SK-N-SH (cell line): ENCODE measurements at regions not wholly inside any gene's neighbourhood (a gene's known extent, or its start where the extent isn't known, plus 50 kb on each side); places are given as distances from the start of the nearest gene placed in this dataset.

ENCODE experiments used
- CTCF ChIA-PET: fragments of 300-600, 350-600 bp; formaldehyde crosslinking; extraction: SDS; loops from one replicate; lab custom pipeline; 2021; lab: Yijun Ruan, JAX
- POLR2A ChIA-PET: fragments of 350-600 bp; sonication (Branson Sonifier 250); formaldehyde crosslinking; extraction: SDS; loops from one replicate; lab custom pipeline; 2020; ENCODE audit warnings: antibody characterized with exemption, inconsistent platforms; lab: Yijun Ruan, JAX
- DNase-seq: peaks from one replicate; pipeline ENCODE4 v3.0.0; 2012
- H2AFZ ChIP-seq: fragments of 200-600 bp; sonication (generic); 2 replicates; pipeline ENCODE4 v1.8.1; 2016; ENCODE audit warnings: antibody characterized with exemption, mild to moderate bottlenecking, low read depth
- H3F3A ChIP-seq: fragments of 200-600 bp; sonication (generic); replicated peaks from 2 replicates; pipeline ENCODE3; 2016; ENCODE audit warnings: antibody characterized with exemption, mild to moderate bottlenecking; ENCODE audit not compliant: insufficient read depth
- H3K27ac ChIP-seq, 2 experiments: fragments of 200-500 bp in 1 of 2; fragments of 200-600 bp in 1 of 2; sonication (Bioruptor generic) in 1 of 2; sonication (generic), shearing (Covaris generic) in 1 of 2; 2 replicates each; pipeline versions ENCODE4 v1.5.1 to v1.6.1; 2014 to 2016; ENCODE audit warnings: low read depth in 2 of 2, inconsistent platforms in 1 of 2, low read length in 1 of 2, mild to moderate bottlenecking in 1 of 2, mixed read lengths in 1 of 2
- H3K27me3 ChIP-seq: fragments of 200-600 bp; sonication (generic), shearing (Covaris generic); 2 replicates; pipeline ENCODE4 v1.6.1; 2016; ENCODE audit warnings: mixed run types; ENCODE audit not compliant: insufficient read depth
- H3K36me3 ChIP-seq, 2 experiments: fragments of 200-500 bp in 1 of 2; fragments of 200-600 bp in 1 of 2; sonication (Bioruptor generic) in 1 of 2; sonication (generic) in 1 of 2; replicated peaks in 1 of 2; 2 replicates each; pipeline versions ENCODE3 to v1.5.1; 2014 to 2016; ENCODE audit warnings: low read length in 1 of 2, mild to moderate bottlenecking in 1 of 2; ENCODE audit not compliant: insufficient read depth in 2 of 2, control insufficient read depth in 1 of 2
- H3K4me1 ChIP-seq, 2 experiments: fragments of 200-500 bp in 1 of 2; fragments of 200-600 bp in 1 of 2; sonication (Bioruptor generic) in 1 of 2; sonication (generic), shearing (Covaris generic) in 1 of 2; 2 replicates each; pipeline versions ENCODE4 v1.5.1 to v1.6.1; 2014 to 2016; ENCODE audit warnings: low read depth in 1 of 2, low read length in 1 of 2, mixed run types in 1 of 2; ENCODE audit not compliant: insufficient read depth in 2 of 2, control insufficient read depth in 1 of 2
- H3K4me2 ChIP-seq: fragments of 200-600 bp; sonication (generic), shearing (Covaris generic); 2 replicates; pipeline ENCODE4 v1.6.1; 2017; ENCODE audit warnings: mixed run types
- H3K4me3 ChIP-seq, 2 experiments: fragments of 200-500 bp in 1 of 2; fragments of 200-600 bp in 1 of 2; sonication (Bioruptor generic) in 1 of 2; sonication (generic), shearing (Covaris generic) in 1 of 2; 2 replicates each; pipeline versions ENCODE4 v1.5.1 to v1.8.1; 2014 to 2016; ENCODE audit warnings: low read depth in 2 of 2, inconsistent platforms in 1 of 2, low read length in 1 of 2, mild to moderate bottlenecking in 1 of 2, mixed read lengths in 1 of 2, moderate library complexity in 1 of 2
- H3K79me2 ChIP-seq: fragments of 200-600 bp; sonication (generic); 2 replicates; pipeline ENCODE4 v1.8.1; 2017; ENCODE audit warnings: mild to moderate bottlenecking; ENCODE audit not compliant: insufficient read depth
- H3K9ac ChIP-seq: fragments of 200-600 bp; sonication (generic); 2 replicates; pipeline ENCODE4 v1.6.1; 2017; ENCODE audit warnings: mixed run types
- H3K9me2 ChIP-seq: fragments of 200-600 bp; sonication (generic); 2 replicates; pipeline ENCODE4 v1.6.1; 2017; ENCODE audit warnings: mixed run types
- H3K9me3 ChIP-seq: fragments of 200-600 bp; sonication (generic); 2 replicates; pipeline ENCODE4 v1.6.1; 2017; ENCODE audit warnings: mixed run types, mild to moderate bottlenecking, moderate library complexity
- H4K20me1 ChIP-seq: fragments of 200-600 bp; sonication (generic); 2 replicates; pipeline ENCODE4 v1.6.1; 2017; ENCODE audit warnings: mild to moderate bottlenecking, mixed run types; ENCODE audit not compliant: insufficient read depth
- CHD2 ChIP-seq: fragments of 150-350 bp; IDR thresholded peaks from 2 replicates; pipeline ENCODE4 v1.6.1; 2018; ENCODE audit warnings: low read length; ENCODE audit not compliant: partially characterized antibody
- ELF1 ChIP-seq: IDR thresholded peaks from 2 replicates; pipeline ENCODE4 v1.4.0; 2012
- EZH2phosphoT487 ChIP-seq: fragments of 200-600 bp; sonication (generic); IDR thresholded peaks from 2 replicates; pipeline ENCODE4 v1.6.1; 2017; ENCODE audit warnings: low read depth, mixed run types, mild to moderate bottlenecking, antibody characterized with exemption, moderate library complexity, borderline replicate concordance
- GATA2 ChIP-seq: sonication (generic); formaldehyde crosslinking; IDR thresholded peaks from 2 replicates; pipeline ENCODE4 v1.5.0; 2020; ENCODE audit warnings: mild to moderate bottlenecking, missing genetic modification reagents
- NRF1 ChIP-seq: IDR thresholded peaks from 2 replicates; pipeline ENCODE4 v1.6.1; 2012; ENCODE audit warnings: low read depth, mild to moderate bottlenecking, low read length
- POLR2AphosphoS5 ChIP-seq: IDR thresholded peaks from 2 replicates; pipeline ENCODE4 v1.6.1; 2012; ENCODE audit warnings: low read depth, low read length
- RAD21 ChIP-seq: IDR thresholded peaks from 2 replicates; pipeline ENCODE4 v1.6.1; 2012; ENCODE audit warnings: mild to moderate bottlenecking, low read length
- RCOR1 ChIP-seq: fragments of 150-350 bp; IDR thresholded peaks from 2 replicates; pipeline ENCODE4 v1.6.1; 2017; ENCODE audit warnings: antibody characterized with exemption, low read length
- RXRA ChIP-seq: IDR thresholded peaks from 2 replicates; pipeline ENCODE4 v1.4.0; 2012; ENCODE audit warnings: low read depth, mild to moderate bottlenecking, borderline replicate concordance
- SIN3A ChIP-seq: IDR thresholded peaks from 2 replicates; pipeline ENCODE4 v1.6.1; 2012; ENCODE audit warnings: low read depth, mild to moderate bottlenecking, low read length, moderate library complexity, borderline replicate concordance
- SMC3 ChIP-seq: IDR thresholded peaks from 2 replicates; pipeline ENCODE4 v1.6.1; 2012; ENCODE audit warnings: low read depth, low read length, improper control_type of control experiment
- TCF12 ChIP-seq: IDR thresholded peaks from 2 replicates; pipeline ENCODE4 v1.4.0; 2012
- TEAD4 ChIP-seq: IDR thresholded peaks from 2 replicates; pipeline ENCODE4 v1.4.0; 2012; ENCODE audit warnings: mild to moderate bottlenecking, borderline replicate concordance; ENCODE audit not compliant: insufficient read depth
- YY1 ChIP-seq: IDR thresholded peaks from 2 replicates; pipeline ENCODE4 v1.4.0; 2012; ENCODE audit warnings: low read depth, mild to moderate bottlenecking
- WGBS: methylation state at CpG from one replicate; pipeline ENCODE4 v1.1.6; 2017; ENCODE audit warnings: low lambda C conversion rate; 5-methylcytosine and 5-hydroxymethylcytosine counted together
- TF ChIP-seq, protein P1 (sequence below): fragments of 200-600 bp; sonication (generic); IDR thresholded peaks from 2 replicates; pipeline ENCODE4 v1.6.1; 2017; ENCODE audit warnings: antibody characterized with exemption, mild to moderate bottlenecking, moderate library complexity
- TF ChIP-seq, protein P2 (sequence below): fragments of 150-350 bp; IDR thresholded peaks from 2 replicates; pipeline ENCODE4 v1.6.1; 2017; ENCODE audit warnings: antibody characterized with exemption, low read length, low read depth, borderline replicate concordance
- TF ChIP-seq, protein P3 (sequence below): IDR thresholded peaks from 2 replicates; pipeline ENCODE4 v1.6.1; 2012; ENCODE audit warnings: mild to moderate bottlenecking, low read depth, low read length, moderate library complexity
- TF ChIP-seq, protein P4 (sequence below): IDR thresholded peaks from 2 replicates; pipeline ENCODE4 v1.4.0; 2012; ENCODE audit warnings: low read depth

DNA sequence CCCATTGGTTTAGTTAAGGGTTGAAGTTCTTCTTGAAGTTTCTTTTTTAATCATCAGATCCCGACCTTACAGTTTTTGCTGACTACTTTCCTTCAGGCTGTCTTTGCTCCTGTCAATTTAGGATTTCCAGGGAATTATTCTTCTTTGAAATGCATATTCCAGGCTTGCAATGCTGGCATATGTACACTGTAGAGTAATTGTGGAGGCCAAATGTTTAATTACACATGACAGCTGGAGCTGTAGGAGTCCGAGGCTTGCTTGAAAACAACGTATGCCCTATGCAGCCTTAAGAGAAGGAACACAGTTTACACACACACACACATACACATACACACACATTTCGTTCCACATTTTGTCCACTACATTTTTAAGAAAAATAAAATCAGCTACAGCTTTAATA is 602.3 kb downstream of the TMEM182 start:
- no peaks in the 10 kb centered on the region for H3K36me3 ChIP-seq
- H3K79me2 ChIP-seq = no peaks in the 10 kb centered on the region
- no peaks in the 10 kb centered on the region for H4K20me1 ChIP-seq
- H3K4me1 ChIP-seq = no peaks in the 10 kb centered on the region
- no peaks in the 10 kb centered on the region for H3K9me3 ChIP-seq
- H3K9me2 ChIP-seq = no peaks in the 10 kb centered on the region; the same call in 1 of the 2 replicates
- H3K9ac ChIP-seq = no peak overlapping the region
- POLR2A ChIA-PET = no interaction called here
- WGBS = 1% methylated on average over 4 of the region's 4 CpGs
- H3K4me3 ChIP-seq = no peak overlapping the region
- no peak overlapping the region for H2AFZ ChIP-seq
- no peak overlapping the region for H3K4me2 ChIP-seq
- DNase-seq = no peak
- no peaks in the 10 kb centered on the region for H3K27me3 ChIP-seq
- H3F3A ChIP-seq = no peaks in the 10 kb centered on the region
- TF ChIP-seq RCOR1 (no peak), CHD2 (no peak), SIN3A (no peak), NRF1 (no peak), RAD21 (no peak)
- TF ChIP-seq, protein P1, sequence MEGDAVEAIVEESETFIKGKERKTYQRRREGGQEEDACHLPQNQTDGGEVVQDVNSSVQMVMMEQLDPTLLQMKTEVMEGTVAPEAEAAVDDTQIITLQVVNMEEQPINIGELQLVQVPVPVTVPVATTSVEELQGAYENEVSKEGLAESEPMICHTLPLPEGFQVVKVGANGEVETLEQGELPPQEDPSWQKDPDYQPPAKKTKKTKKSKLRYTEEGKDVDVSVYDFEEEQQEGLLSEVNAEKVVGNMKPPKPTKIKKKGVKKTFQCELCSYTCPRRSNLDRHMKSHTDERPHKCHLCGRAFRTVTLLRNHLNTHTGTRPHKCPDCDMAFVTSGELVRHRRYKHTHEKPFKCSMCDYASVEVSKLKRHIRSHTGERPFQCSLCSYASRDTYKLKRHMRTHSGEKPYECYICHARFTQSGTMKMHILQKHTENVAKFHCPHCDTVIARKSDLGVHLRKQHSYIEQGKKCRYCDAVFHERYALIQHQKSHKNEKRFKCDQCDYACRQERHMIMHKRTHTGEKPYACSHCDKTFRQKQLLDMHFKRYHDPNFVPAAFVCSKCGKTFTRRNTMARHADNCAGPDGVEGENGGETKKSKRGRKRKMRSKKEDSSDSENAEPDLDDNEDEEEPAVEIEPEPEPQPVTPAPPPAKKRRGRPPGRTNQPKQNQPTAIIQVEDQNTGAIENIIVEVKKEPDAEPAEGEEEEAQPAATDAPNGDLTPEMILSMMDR = no peak
- H3K27ac ChIP-seq = no peak overlapping the region
- CTCF ChIA-PET = no interaction called here

DNA sequence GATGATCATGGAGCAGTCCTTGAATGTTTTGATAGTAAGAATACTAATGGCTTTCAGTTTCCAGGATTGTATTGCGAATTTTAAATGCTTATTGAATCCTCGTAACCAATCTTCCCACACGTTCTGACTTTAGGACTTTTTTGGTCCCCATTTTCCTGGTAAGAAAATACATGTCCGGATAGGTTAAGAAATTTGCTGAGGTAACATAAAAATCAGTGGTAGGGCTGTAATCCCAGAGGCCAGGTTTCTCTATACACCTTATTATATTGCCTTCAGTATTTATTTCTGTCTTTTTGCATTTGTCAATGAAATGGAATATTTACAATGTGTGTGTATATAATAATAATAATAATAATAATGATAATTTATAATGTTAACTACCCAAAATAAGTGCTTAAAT is 603.2 kb downstream of the TMEM182 start:
- Histone ChIP-seq H3K4me3 (no peak overlapping the region), H3K79me2 (no peaks in the 10 kb centered on the region), H2AFZ (no peak overlapping the region), H3K27me3 (no peaks in the 10 kb centered on the region; the same call in 1 of the 2 replicates), H3K9ac (no peak overlapping the region), H3F3A (no peaks in the 10 kb centered on the region), H3K4me1 (no peaks in the 10 kb centered on the region), H3K9me3 (no peaks in the 10 kb centered on the region), H3K27ac (no peak overlapping the region), H3K4me2 (no peak overlapping the region), H3K36me3 (no peaks in the 10 kb centered on the region), H3K9me2 (no peaks in the 10 kb centered on the region; the same call in 1 of the 2 replicates), H4K20me1 (no peaks in the 10 kb centered on the region)
- no peak for DNase-seq
- CTCF ChIA-PET = no interaction called here
- 5% methylated on average over 4 of the region's 4 CpGs for WGBS
- POLR2A ChIA-PET = no interaction called here
- TF ChIP-seq YY1 (no peak), ELF1 (no peak), CHD2 (no peak), POLR2AphosphoS5 (no peak), TCF12 (no peak), NRF1 (no peak), RXRA (no peak), EZH2phosphoT487 (no peak), SMC3 (no peak), GATA2 (CRISPR knock-in tag) (no peak), TEAD4 (no peak)
- TF ChIP-seq, protein P2, sequence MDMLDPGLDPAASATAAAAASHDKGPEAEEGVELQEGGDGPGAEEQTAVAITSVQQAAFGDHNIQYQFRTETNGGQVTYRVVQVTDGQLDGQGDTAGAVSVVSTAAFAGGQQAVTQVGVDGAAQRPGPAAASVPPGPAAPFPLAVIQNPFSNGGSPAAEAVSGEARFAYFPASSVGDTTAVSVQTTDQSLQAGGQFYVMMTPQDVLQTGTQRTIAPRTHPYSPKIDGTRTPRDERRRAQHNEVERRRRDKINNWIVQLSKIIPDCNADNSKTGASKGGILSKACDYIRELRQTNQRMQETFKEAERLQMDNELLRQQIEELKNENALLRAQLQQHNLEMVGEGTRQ = no peak
- TF ChIP-seq, protein P3, sequence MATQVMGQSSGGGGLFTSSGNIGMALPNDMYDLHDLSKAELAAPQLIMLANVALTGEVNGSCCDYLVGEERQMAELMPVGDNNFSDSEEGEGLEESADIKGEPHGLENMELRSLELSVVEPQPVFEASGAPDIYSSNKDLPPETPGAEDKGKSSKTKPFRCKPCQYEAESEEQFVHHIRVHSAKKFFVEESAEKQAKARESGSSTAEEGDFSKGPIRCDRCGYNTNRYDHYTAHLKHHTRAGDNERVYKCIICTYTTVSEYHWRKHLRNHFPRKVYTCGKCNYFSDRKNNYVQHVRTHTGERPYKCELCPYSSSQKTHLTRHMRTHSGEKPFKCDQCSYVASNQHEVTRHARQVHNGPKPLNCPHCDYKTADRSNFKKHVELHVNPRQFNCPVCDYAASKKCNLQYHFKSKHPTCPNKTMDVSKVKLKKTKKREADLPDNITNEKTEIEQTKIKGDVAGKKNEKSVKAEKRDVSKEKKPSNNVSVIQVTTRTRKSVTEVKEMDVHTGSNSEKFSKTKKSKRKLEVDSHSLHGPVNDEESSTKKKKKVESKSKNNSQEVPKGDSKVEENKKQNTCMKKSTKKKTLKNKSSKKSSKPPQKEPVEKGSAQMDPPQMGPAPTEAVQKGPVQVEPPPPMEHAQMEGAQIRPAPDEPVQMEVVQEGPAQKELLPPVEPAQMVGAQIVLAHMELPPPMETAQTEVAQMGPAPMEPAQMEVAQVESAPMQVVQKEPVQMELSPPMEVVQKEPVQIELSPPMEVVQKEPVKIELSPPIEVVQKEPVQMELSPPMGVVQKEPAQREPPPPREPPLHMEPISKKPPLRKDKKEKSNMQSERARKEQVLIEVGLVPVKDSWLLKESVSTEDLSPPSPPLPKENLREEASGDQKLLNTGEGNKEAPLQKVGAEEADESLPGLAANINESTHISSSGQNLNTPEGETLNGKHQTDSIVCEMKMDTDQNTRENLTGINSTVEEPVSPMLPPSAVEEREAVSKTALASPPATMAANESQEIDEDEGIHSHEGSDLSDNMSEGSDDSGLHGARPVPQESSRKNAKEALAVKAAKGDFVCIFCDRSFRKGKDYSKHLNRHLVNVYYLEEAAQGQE = no peak
- TF ChIP-seq, protein P4, sequence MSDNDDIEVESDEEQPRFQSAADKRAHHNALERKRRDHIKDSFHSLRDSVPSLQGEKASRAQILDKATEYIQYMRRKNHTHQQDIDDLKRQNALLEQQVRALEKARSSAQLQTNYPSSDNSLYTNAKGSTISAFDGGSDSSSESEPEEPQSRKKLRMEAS = no peak
- TF ChIP-seq, protein P1 = no peak
